ENCODE measurements at regions not wholly inside any gene's neighbourhood (a gene's known extent, or its start where the extent isn't known, plus 50 kb on each side); places are given as distances from the start of the nearest gene placed in this dataset.

DNA sequence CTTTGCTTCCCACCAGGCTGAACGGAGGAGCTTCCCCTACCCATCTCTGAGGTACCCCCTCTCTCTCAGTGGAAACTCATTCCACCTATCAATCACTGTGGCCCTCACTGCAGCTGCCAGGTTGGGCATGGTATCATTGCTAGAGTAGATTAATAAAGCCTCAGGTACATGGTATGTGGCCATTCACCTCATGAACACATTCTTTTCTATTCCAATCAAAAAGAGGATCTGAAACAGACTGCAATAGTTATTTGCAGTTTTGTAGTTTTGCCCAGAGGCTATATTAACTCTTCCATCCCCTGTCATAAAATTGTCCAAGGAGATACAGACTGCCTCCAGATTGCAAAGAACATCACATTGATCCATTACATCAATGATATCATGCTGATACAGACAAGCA, 85.8 kb upstream of the MVB12B start:
- H3K4me3 Mint-ChIP-seq = no peak overlapping the region
- no peaks in the 10 kb centered on the region; the same call in 2 of the 3 replicates for H3K4me1 Mint-ChIP-seq
- H3K9me2 ChIP-seq (ENCODE audit: insufficient read depth) = no peaks in the 10 kb centered on the region
- no peaks in the 10 kb centered on the region for H3K27me3 ChIP-seq (ENCODE audit: insufficient read depth)
- no peak overlapping the region for H2AFZ ChIP-seq
- no peaks in the 10 kb centered on the region for H3K36me3 ChIP-seq (ENCODE audit: insufficient read depth)
- no peaks in the 10 kb centered on the region for H3K36me3 Mint-ChIP-seq (ENCODE audit: low read depth)
- no peak overlapping the region for H3K4me3 ChIP-seq
- DNase-seq (ENCODE audit: low spot score) (no peak), ATAC-seq (no peak)
- no peaks in the 10 kb centered on the region; the same call in 2 of the 3 replicates for H3K9me3 Mint-ChIP-seq
- H3K27ac ChIP-seq (ENCODE audit: low read depth) = no peak overlapping the region
- H3K79me2 ChIP-seq (replicated peaks; ENCODE audit: insufficient read depth) = no peaks in the 10 kb centered on the region
- H3K4me2 ChIP-seq = no peak overlapping the region
- no peaks in the 10 kb centered on the region for H4K20me1 ChIP-seq (replicated peaks; ENCODE audit: insufficient read depth)
- no peaks in the 10 kb centered on the region for H3K27me3 Mint-ChIP-seq (ENCODE audit: insufficient read depth, low read depth, poor library complexity)
- no peaks in the 10 kb centered on the region for H3K4me1 ChIP-seq (ENCODE audit: insufficient read depth)
- H3K27ac Mint-ChIP-seq = no peak overlapping the region
- TF ChIP-seq, protein P1, sequence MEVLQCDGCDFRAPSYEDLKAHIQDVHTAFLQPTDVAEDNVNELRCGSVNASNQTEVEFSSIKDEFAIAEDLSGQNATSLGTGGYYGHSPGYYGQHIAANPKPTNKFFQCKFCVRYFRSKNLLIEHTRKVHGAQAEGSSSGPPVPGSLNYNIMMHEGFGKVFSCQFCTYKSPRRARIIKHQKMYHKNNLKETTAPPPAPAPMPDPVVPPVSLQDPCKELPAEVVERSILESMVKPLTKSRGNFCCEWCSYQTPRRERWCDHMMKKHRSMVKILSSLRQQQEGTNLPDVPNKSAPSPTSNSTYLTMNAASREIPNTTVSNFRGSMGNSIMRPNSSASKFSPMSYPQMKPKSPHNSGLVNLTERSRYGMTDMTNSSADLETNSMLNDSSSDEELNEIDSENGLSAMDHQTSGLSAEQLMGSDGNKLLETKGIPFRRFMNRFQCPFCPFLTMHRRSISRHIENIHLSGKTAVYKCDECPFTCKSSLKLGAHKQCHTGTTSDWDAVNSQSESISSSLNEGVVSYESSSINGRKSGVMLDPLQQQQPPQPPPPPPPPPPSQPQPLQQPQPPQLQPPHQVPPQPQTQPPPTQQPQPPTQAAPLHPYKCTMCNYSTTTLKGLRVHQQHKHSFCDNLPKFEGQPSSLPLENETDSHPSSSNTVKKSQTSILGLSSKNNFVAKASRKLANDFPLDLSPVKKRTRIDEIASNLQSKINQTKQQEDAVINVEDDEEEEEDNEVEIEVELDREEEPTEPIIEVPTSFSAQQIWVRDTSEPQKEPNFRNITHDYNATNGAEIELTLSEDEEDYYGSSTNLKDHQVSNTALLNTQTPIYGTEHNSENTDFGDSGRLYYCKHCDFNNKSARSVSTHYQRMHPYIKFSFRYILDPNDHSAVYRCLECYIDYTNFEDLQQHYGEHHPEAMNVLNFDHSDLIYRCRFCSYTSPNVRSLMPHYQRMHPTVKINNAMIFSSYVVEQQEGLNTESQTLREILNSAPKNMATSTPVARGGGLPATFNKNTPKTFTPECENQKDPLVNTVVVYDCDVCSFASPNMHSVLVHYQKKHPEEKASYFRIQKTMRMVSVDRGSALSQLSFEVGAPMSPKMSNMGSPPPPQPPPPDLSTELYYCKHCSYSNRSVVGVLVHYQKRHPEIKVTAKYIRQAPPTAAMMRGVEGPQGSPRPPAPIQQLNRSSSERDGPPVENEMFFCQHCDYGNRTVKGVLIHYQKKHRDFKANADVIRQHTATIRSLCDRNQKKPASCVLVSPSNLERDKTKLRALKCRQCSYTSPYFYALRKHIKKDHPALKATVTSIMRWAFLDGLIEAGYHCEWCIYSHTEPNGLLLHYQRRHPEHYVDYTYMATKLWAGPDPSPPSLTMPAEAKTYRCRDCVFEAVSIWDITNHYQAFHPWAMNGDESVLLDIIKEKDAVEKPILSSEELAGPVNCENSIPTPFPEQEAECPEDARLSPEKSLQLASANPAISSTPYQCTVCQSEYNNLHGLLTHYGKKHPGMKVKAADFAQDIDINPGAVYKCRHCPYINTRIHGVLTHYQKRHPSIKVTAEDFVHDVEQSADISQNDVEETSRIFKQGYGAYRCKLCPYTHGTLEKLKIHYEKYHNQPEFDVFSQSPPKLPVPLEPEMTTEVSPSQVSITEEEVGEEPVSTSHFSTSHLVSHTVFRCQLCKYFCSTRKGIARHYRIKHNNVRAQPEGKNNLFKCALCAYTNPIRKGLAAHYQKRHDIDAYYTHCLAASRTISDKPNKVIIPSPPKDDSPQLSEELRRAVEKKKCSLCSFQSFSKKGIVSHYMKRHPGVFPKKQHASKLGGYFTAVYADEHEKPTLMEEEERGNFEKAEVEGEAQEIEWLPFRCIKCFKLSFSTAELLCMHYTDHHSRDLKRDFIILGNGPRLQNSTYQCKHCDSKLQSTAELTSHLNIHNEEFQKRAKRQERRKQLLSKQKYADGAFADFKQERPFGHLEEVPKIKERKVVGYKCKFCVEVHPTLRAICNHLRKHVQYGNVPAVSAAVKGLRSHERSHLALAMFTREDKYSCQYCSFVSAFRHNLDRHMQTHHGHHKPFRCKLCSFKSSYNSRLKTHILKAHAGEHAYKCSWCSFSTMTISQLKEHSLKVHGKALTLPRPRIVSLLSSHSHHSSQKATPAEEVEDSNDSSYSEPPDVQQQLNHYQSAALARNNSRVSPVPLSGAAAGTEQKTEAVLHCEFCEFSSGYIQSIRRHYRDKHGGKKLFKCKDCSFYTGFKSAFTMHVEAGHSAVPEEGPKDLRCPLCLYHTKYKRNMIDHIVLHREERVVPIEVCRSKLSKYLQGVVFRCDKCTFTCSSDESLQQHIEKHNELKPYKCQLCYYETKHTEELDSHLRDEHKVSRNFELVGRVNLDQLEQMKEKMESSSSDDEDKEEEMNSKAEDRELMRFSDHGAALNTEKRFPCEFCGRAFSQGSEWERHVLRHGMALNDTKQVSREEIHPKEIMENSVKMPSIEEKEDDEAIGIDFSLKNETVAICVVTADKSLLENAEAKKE (CRISPR knock-in tag; IDR thresholded peaks at IDR 0.05) = no peak
- TF ChIP-seq CREB1 (CRISPR knock-in tag; IDR thresholded peaks at IDR 0.05; ENCODE audit: low read depth) = no peak
- no peak for TF ChIP-seq EZH2 (IDR thresholded peaks at IDR 0.05; ENCODE audit: low read depth, unreplicated experiment)
- no peak for TF ChIP-seq POLR2AphosphoS5 (IDR thresholded peaks at IDR 0.05; ENCODE audit: low read depth)
- TF ChIP-seq NANOG (IDR thresholded peaks at IDR 0.05; ENCODE audit: borderline replicate concordance) = no peak
- no peak for TF ChIP-seq JUNB (IDR thresholded peaks at IDR 0.05; ENCODE audit: unreplicated experiment)
- TF ChIP-seq, protein P2, sequence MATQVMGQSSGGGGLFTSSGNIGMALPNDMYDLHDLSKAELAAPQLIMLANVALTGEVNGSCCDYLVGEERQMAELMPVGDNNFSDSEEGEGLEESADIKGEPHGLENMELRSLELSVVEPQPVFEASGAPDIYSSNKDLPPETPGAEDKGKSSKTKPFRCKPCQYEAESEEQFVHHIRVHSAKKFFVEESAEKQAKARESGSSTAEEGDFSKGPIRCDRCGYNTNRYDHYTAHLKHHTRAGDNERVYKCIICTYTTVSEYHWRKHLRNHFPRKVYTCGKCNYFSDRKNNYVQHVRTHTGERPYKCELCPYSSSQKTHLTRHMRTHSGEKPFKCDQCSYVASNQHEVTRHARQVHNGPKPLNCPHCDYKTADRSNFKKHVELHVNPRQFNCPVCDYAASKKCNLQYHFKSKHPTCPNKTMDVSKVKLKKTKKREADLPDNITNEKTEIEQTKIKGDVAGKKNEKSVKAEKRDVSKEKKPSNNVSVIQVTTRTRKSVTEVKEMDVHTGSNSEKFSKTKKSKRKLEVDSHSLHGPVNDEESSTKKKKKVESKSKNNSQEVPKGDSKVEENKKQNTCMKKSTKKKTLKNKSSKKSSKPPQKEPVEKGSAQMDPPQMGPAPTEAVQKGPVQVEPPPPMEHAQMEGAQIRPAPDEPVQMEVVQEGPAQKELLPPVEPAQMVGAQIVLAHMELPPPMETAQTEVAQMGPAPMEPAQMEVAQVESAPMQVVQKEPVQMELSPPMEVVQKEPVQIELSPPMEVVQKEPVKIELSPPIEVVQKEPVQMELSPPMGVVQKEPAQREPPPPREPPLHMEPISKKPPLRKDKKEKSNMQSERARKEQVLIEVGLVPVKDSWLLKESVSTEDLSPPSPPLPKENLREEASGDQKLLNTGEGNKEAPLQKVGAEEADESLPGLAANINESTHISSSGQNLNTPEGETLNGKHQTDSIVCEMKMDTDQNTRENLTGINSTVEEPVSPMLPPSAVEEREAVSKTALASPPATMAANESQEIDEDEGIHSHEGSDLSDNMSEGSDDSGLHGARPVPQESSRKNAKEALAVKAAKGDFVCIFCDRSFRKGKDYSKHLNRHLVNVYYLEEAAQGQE (IDR thresholded peaks at IDR 0.05; ENCODE audit: unreplicated experiment) = no peak
- TF ChIP-seq, protein P3, sequence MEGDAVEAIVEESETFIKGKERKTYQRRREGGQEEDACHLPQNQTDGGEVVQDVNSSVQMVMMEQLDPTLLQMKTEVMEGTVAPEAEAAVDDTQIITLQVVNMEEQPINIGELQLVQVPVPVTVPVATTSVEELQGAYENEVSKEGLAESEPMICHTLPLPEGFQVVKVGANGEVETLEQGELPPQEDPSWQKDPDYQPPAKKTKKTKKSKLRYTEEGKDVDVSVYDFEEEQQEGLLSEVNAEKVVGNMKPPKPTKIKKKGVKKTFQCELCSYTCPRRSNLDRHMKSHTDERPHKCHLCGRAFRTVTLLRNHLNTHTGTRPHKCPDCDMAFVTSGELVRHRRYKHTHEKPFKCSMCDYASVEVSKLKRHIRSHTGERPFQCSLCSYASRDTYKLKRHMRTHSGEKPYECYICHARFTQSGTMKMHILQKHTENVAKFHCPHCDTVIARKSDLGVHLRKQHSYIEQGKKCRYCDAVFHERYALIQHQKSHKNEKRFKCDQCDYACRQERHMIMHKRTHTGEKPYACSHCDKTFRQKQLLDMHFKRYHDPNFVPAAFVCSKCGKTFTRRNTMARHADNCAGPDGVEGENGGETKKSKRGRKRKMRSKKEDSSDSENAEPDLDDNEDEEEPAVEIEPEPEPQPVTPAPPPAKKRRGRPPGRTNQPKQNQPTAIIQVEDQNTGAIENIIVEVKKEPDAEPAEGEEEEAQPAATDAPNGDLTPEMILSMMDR (conservative IDR thresholded peaks at IDR 0.05; ENCODE audit: low read depth in 2 of 2) = no peak
- no peak for TF ChIP-seq ZNF114 (CRISPR knock-in tag; IDR thresholded peaks at IDR 0.05)
- TF ChIP-seq, protein P4, sequence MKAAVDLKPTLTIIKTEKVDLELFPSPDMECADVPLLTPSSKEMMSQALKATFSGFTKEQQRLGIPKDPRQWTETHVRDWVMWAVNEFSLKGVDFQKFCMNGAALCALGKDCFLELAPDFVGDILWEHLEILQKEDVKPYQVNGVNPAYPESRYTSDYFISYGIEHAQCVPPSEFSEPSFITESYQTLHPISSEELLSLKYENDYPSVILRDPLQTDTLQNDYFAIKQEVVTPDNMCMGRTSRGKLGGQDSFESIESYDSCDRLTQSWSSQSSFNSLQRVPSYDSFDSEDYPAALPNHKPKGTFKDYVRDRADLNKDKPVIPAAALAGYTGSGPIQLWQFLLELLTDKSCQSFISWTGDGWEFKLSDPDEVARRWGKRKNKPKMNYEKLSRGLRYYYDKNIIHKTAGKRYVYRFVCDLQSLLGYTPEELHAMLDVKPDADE (IDR thresholded peaks at IDR 0.05) = no peak
- no peaks in the 10 kb centered on the region for H3F3A ChIP-seq (replicated peaks; ENCODE audit: low read depth)

Data from GM23338 (cell line).